GF-D8 (cell line): ENCODE measurements at regions not wholly inside any gene's neighbourhood (a gene's known extent, or its start where the extent isn't known, plus 50 kb on each side); places are given as distances from the start of the nearest gene placed in this dataset.

Experiments
- DNase-seq: peaks from one replicate; lab custom pipeline; 2025; lab: John Stamatoyannopoulos, UW

- DNase-seq: no peak
Measured at GRCh38 chr14:34213332-34213731, 248.7 kb downstream of the SPTSSA start.

GRCh38 chr14:34212172-34212929 lies 249.7 kb downstream of the SPTSSA start:
- DNase-seq: no peak

GRCh38 chr14:34211732-34212131 lies 250.3 kb downstream of the SPTSSA start:
- no peak for DNase-seq

DNA sequence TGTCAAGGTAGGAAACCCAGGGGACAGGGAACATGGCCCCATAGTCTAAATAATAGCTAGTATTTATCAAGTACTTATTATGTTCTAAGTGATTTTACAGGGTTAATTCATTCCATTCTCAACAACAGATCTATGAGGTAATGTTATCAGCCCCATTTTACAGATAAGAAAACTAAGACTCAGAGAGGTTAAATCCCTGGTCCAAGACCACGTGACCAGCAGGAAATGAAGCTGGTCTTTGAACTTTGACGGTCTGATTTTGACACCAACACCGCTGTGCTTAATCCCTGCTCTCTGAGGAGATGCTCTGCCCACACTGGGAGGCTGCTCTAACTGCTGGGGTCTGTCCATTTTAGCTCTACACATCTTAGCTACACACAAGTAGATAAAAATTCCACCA lies 253.5 kb downstream of the SPTSSA start:
- no peak for DNase-seq

DNA sequence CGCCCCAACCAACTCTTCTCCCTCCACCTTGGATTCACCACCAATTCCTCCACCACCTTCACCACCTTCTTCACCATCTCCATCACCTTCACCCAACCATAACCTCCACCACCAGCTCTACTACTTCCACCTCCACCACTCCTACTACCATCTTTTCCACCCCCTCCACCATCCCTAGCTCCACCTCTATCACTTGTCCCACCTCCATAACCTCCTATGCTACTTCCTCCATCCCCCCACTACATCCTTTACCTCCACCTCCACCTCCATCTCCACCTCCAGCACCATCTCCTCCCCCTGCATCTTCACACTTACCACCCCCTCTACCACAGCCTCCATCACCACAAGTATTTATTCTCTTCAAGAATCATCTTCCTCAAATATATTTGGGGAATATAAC lies 254.9 kb upstream of the EGLN3 start:
- no peak for DNase-seq

- DNase-seq: no peak
Measured at GRCh38 chr14:34204774-34205173, 253.9 kb upstream of the EGLN3 start.

DNA sequence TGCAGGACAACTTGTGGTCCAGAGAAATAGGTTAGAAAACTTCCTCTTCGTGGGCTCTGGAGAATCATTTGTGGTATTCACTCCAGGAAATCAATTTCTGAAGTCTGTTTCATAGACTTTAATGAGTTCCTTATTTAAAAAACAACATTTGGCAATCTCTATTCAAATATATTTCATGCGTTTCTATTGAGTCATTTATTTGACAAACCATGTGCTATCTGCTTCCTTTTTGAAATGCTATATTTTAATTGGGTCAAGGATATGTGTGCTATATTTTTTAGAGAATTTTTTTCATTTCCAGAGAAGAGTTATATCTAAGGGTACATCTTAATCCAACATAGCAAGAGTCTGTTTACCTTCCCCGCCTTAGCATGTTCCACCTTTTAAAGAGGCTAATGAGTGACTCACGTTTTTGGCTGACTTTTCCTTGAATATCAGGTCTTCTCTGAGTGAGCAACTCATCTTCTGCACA lies 252.4 kb upstream of the EGLN3 start:
- no peak for DNase-seq

DNA sequence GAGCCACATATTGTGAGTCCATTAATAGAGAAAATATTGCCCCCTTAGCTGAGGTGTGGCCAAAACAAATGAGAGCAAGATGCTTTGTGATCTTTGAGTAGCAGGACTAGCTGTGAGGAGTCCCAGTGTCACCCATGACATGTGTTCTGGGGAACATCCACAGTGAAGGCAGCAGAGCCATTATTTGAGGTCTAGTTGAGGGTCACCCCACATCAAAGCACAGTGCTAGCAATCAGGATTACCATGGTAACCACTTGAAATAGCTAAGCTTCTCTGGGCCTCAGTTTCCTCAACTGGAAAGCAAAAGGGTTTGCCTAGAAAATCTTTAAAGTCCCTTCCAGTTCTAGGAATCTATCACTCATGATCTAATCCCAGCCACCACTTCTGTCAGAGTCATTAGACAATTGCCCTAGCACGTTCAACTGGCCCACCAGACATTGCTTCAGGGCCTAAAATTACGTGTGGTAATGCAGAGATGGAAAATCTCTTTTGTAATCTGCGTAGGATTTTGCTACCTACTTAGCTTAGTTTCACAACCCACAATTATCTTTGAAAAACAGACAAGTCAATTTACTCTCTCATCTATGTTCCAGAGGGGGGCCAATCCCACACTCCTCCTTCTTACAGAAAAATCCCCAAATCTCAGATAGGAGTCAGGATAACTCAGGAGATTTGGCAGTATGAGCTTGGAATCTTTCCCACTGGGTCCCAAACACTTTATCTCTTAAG lies 251.2 kb upstream of the EGLN3 start:
- DNase-seq: no peak

DNA sequence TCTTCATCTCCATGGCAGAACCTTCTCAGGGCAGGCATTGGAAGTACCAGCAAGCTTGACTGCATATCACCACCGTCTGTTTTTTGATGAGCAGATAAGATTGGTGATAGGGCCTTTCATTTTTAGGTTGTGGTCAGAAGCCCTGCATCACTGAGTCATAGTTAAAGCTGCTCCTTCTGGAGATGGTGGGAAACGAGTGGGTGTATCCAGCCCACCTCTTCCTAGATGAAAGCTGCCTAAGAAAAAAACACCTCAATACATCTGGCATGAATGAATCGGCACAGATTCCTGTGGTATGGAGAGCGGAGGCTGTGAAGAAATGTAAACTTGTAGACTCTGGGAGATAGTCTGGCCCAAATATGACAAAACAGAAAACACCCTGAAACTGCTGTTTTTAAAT lies 248.7 kb upstream of the EGLN3 start:
- DNase-seq: no peak

GRCh38 chr14:34198096-34198495 lies 247.2 kb upstream of the EGLN3 start:
- no peak for DNase-seq

- no peak for DNase-seq
Measured at GRCh38 chr14:34195964-34196363, 245.1 kb upstream of the EGLN3 start.

DNA sequence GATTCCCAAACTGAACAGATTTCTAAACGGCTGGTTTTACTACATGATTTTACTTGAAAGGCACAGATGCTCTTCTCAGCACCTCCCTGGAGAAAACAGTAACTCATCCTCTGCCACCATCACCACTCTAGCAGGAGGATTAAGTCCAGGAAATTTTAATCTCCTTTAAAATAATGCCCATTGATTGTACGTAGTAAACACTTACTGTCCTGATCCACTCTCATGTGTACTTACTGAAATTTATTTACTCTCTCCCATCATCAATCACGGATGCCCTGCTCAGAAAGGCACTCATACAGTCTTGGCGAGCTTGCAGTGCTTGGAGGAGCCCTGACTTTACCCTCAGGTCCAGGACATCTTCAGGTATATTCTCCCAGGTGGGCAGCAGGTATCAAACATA lies 239.8 kb upstream of the EGLN3 start:
- no peak for DNase-seq

- DNase-seq: no peak
Measured at GRCh38 chr14:34189866-34190265, 239.0 kb upstream of the EGLN3 start.

- no peak for DNase-seq
Measured at GRCh38 chr14:34187519-34188044, 236.7 kb upstream of the EGLN3 start.

DNA sequence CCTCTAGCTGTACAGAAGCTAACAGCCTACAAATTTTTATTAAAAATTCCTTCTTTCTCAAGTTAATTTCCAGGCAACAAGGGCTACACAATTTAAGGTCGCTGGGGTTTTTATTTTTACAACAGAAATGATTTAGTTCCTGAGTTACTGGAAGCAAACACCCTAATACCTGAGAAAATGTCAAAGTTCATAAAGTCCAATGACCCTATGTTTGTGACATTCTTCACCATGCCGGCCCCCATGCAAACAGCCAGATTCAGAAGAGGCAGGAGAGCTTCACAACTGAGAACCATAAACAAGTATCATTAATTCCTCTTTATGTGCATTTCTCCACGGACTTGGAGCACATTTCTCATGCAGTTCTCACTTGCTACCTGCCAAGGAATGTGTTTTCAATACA lies 236.2 kb upstream of the EGLN3 start:
- DNase-seq: no peak

DNA sequence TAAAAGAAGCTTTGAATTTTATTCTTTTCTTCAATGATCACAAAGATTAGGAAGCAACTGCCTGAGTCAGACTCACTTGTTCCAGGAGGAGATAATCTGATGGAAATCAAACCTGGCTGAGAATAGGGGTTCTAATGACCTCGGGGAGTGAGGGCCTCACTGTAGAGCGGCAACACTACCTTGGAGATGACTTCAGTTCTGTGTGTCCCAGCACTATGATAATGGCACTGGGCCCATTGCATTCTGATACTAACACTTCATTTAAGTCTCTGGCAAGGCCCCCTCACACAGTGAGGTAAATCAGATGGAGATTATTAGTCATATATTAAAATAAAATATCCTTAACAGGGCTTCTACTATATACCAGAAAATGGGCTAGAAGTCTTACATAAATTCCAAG lies 233.3 kb upstream of the EGLN3 start:
- DNase-seq: no peak

DNA sequence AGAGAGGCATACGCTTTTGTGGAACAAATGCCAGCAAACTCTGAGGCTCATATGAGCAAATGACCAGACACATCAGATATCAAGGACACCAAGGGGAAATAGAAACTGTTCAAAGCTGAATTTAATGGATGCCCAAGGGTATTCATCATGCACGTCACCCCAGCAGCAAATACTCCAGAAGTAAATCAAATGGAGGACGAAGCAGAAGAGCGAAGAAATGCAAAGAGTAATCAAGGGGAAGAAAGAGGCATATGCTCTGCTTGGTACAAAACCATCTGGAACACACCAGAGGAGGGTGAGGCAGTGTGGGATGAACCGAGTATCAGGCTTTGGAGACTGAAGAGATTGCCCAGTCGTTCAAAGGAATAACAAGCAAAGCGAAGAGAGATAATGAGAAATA lies 232.6 kb upstream of the EGLN3 start:
- DNase-seq: no peak

GRCh38 chr14:34181338-34181737 lies 230.5 kb upstream of the EGLN3 start:
- DNase-seq: no peak

DNA sequence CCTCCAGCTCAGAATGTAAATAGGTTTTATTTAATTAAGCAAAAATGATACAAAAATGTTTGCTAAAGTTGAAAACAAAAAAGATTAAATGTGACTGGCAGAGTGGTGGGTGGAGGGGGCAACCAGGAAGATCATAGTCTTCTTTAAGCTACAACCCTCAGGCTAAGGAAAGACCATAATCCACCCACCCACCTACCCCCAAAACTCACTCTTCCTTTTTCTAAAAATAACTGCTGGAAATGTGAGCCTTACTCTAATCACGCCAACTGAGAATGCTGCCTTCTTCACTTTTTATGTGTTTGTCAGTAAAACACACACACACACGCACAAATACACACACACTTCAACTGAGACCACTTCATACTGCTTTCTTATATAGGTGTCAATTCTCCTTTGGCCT lies 230.0 kb upstream of the EGLN3 start:
- no peak for DNase-seq

GRCh38 chr14:34180434-34180833 lies 229.6 kb upstream of the EGLN3 start:
- DNase-seq: no peak

DNA sequence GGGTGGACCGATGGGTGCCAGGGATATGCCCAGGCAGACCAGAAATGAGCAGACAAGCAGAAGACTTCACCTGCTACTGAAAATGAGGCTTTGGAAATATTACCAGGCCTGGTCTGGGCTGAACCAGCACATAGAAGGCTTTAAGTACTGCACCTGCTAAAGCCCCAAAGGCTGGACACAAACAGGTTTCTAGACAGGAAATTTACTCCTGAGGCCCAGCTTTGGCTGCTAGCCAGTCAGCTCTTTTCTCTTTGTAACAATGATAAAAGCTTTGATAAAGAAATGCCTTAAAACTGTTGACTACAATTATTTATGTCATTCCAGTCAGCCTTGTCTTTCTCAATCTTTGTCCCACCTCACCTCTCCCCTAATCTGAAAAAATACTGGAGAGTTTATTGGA lies 228.9 kb upstream of the EGLN3 start:
- DNase-seq: no peak

DNA sequence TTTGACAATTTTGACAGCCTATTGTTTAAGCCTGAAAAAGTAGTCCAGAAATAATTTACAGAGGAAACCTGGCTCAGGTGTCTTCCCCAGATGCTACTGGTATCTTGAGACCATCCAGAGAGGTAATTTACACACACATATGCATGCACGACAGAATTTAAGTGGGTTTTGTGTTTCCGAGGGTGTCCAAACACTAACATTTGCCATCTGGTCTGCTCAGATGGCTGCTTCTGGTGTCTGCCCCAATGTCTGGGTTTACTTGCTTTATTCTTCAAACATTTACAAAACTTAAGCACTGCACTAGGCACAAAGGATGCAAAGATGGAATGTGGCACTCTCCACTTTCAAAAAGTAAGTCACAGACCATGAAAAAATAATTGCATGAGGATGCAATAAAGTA lies 226.6 kb upstream of the EGLN3 start:
- no peak for DNase-seq

DNA sequence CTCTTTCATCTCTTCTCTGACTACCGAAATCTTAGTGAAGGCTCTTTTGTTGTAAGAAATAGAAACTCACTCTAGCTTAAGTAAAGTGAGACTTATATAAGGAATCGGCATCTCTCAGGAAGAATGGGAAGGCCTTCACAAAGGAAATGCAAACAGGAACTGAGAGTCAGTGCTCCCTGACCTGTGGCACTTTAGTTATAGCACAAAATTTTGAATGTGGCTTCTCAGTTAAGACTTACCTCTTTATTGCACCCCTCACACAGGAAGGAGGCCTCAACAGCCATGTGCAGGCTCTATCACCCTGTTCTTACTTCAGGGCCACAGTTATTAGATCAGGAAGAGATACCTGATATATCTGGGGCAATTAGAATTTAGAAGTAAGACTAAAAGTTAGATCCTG lies 224.7 kb upstream of the EGLN3 start:
- no peak for DNase-seq
